Naive thymus-derived CD4-positive, alpha-beta T cell (primary cell): ENCODE measurements at regions not wholly inside any gene's neighbourhood (a gene's known extent, or its start where the extent isn't known, plus 50 kb on each side); places are given as distances from the start of the nearest gene placed in this dataset.

Experiments
- ATAC-seq: fragments of 150-1000 bp; cut with Tn5 transposase; 2 replicates; pipeline ENCODE4 v1.10.0; 2021; ENCODE audit warnings: mild to moderate bottlenecking, moderate library complexity
- CTCF ChIA-PET: fragments of 350-600 bp; sonication (Branson Sonifier 250); formaldehyde crosslinking; loops from one replicate; lab custom pipeline; 2021; ENCODE audit warnings: antibody characterized with exemption; lab: Charles Lee
- POLR2A ChIA-PET: fragments of 350-600 bp; sonication (Branson Sonifier 250); formaldehyde crosslinking; loops from one replicate; lab custom pipeline; 2021; ENCODE audit warnings: antibody characterized with exemption, inconsistent platforms; lab: Charles Lee
- DNase-seq, 9 donors: peaks; one replicate each; pipeline versions ENCODE4 v3.0.0 to v3.0.0-alpha.2; 2020 to 2022; ENCODE audit warnings: mixed read lengths in 1 of 9
- H3K27ac ChIP-seq: one replicate; pipeline ENCODE4 v1.7.0; 2013; ENCODE audit warnings: mild to moderate bottlenecking, low read depth, low read length, moderate library complexity
- H3K27me3 ChIP-seq, 2 donors: one replicate each; pipeline ENCODE4 v1.7.0; 2013; ENCODE audit warnings: low read length in 2 of 2, mild to moderate bottlenecking in 2 of 2, moderate library complexity in 2 of 2; ENCODE audit not compliant: control insufficient read depth in 2 of 2, insufficient read depth in 2 of 2
- H3K36me3 ChIP-seq, 3 experiments: 1 replicate in 2 of 3; 2 replicates in 1 of 3; pipeline ENCODE4 v1.7.0; 2013; ENCODE audit warnings: low read length in 3 of 3, mild to moderate bottlenecking in 3 of 3, moderate library complexity in 1 of 3; ENCODE audit not compliant: insufficient read depth in 3 of 3, control insufficient read depth in 2 of 3
- H3K4me1 ChIP-seq, 2 donors: one replicate each; pipeline ENCODE4 v1.7.0; 2013; ENCODE audit warnings: low read length in 2 of 2, mild to moderate bottlenecking in 2 of 2, moderate library complexity in 1 of 2; ENCODE audit not compliant: control insufficient read depth in 2 of 2, insufficient read depth in 2 of 2
- H3K4me3 ChIP-seq: 2 replicates; pipeline ENCODE4 v1.7.0; 2013; ENCODE audit warnings: mild to moderate bottlenecking, low read length
- H3K9me3 ChIP-seq, 3 experiments: 1 replicate in 2 of 3; 2 replicates in 1 of 3; pipeline ENCODE4 v1.7.0; 2013; ENCODE audit warnings: low read length in 3 of 3; ENCODE audit not compliant: control insufficient read depth in 2 of 3
- H3K27ac Mint-ChIP-seq, 9 donors: one replicate each; pipeline ENCODE4 v1.8.0; 2020 to 2022; ENCODE audit warnings: mixed read lengths in 9 of 9, mild to moderate bottlenecking in 8 of 9, moderate library complexity in 5 of 9, inconsistent platforms in 2 of 9
- H3K27me3 Mint-ChIP-seq, 5 donors: one replicate each; pipeline ENCODE4 v1.8.0; 2021 to 2022; ENCODE audit warnings: mixed read lengths in 5 of 5, mild to moderate bottlenecking in 1 of 5
- H3K36me3 Mint-ChIP-seq, 5 donors: one replicate each; pipeline ENCODE4 v1.8.0; 2020 to 2022; ENCODE audit warnings: mixed read lengths in 5 of 5, mild to moderate bottlenecking in 3 of 5, inconsistent platforms in 1 of 5
- H3K4me1 Mint-ChIP-seq, 7 donors: one replicate each; pipeline ENCODE4 v1.8.0; 2020 to 2022; ENCODE audit warnings: mixed read lengths in 7 of 7, mild to moderate bottlenecking in 3 of 7, inconsistent platforms in 1 of 7
- H3K4me3 Mint-ChIP-seq, 10 donors: one replicate each; pipeline ENCODE4 v1.8.0; 2020 to 2022; ENCODE audit warnings: mild to moderate bottlenecking in 10 of 10, mixed read lengths in 10 of 10, moderate library complexity in 6 of 10, inconsistent platforms in 2 of 10
- H3K9me3 Mint-ChIP-seq, 11 donors: one replicate each; pipeline ENCODE4 v1.8.0; 2020 to 2022; ENCODE audit warnings: mixed read lengths in 11 of 11, mild to moderate bottlenecking in 4 of 11, inconsistent platforms in 1 of 11, moderate library complexity in 1 of 11
- intact Hi-C, 2 donors: fragments of 100-400 bp; cut with micrococcal nuclease; formaldehyde crosslinking; loops; one replicate each; pipeline ENCODE4 v1.15.1; 2023

DNA sequence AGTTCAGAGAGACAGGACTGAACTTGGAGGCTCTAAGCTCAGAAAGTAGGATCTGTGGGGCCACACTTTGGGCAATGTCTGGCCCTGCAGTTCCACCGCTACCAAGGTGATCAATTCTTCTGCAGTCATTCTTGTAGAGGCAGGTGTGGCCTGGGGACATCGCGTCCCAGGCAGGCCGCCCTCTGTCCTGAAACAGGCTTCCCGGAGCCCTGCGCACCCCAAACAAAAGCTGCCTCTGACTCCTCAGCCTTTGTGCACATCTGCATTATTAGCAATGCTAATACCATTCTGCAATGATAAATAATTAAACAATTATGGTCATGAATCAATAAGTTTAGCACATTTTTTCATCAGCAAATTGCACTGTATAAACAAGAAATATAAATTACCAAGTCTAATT lies 160.2 kb downstream of the URI1 start:
- CTCF ChIA-PET = no interaction called here

DNA sequence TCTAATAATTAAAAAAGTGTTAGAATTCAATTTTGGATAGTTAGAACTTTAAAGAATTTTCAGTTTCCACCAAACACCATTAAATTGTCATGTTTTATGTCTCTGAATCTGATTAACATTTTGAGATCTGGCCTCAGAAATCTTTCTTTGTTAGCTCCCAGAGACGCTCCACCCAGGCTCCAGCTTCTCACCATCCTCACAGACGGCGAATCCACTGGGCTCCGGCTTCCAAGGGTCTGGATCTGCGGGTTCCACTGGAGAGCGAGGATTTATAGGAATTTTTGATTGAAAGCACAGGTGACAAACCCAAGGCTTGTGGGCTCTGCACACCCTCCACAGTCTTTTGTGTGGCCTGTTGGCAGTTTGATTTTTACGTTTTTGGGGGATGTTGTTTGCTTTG lies 160.6 kb downstream of the URI1 start:
- POLR2A ChIA-PET = interaction anchor here (0.7 kb wide), 1 partner anchor 207 kb away, joined by 4 read pairs; no protein-coding TSS in a partner anchor
- H3K9me3 ChIP-seq = no peaks in the 10 kb centered on the region
- H3K4me3 ChIP-seq = no peak overlapping the region

More for the DNA sequence above, 160.2 kb downstream of the URI1 start:
- POLR2A ChIA-PET = no interaction called here
- Mint-ChIP-seq H3K27me3 (peaks cover 0 to 6% (median 0%) of the 10 kb centered on the region in 5 donors), H3K36me3 (no peaks in the 10 kb centered on the region), H3K4me1 (no peaks in the 10 kb centered on the region), H3K4me3 (no peak overlapping the region), H3K9me3 (no peaks in the 10 kb centered on the region), H3K27ac (no peak overlapping the region)
- intact Hi-C loops = no loop called here
- Histone ChIP-seq H3K9me3 (no peaks in the 10 kb centered on the region), H3K27me3 (no peaks in the 10 kb centered on the region), H3K36me3 (no peaks in the 10 kb centered on the region), H3K27ac (no peak overlapping the region), H3K4me3 (no peak overlapping the region), H3K4me1 (no peaks in the 10 kb centered on the region)
- DNase-seq = no peak
- no peak for ATAC-seq

DNA sequence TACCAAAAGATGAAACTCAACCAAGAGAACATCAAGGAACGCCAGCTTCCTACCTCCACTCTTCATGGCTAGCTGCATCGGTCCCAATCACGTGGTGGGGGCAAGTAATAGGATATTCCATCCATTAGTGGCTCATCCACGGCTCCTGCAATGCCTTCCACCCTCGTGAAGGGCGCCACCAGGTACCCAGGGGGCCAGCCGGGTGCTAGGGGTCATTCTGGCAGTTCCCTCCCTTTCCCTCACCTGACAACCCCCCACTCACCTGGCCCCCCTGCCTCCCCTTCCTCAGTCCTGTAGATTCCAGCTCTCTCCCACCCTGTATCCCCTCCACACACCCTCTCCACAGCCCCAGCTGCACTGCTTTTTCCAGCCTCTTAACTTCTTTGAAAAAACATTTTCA lies 161.9 kb downstream of the URI1 start:
- Histone ChIP-seq H3K27me3 (no peaks in the 10 kb centered on the region), H3K4me1 (no peaks in the 10 kb centered on the region), H3K27ac (no peak overlapping the region), H3K4me3 (no peak overlapping the region), H3K36me3 (no peaks in the 10 kb centered on the region), H3K9me3 (no peaks in the 10 kb centered on the region)
- Mint-ChIP-seq H3K4me1 (no peaks in the 10 kb centered on the region), H3K27ac (no peak overlapping the region), H3K9me3 (no peaks in the 10 kb centered on the region), H3K4me3 (no peak overlapping the region), H3K27me3 (peaks cover 0 to 6% (median 0%) of the 10 kb centered on the region in 5 donors), H3K36me3 (no peaks in the 10 kb centered on the region)
- DNase-seq (no peak), ATAC-seq (no peak)
- ChIA-PET CTCF (no interaction called here), POLR2A (no interaction called here)
- intact Hi-C loops = no loop called here

More for the DNA sequence above, 160.6 kb downstream of the URI1 start:
- Histone ChIP-seq H3K36me3 (no peaks in the 10 kb centered on the region), H3K27me3 (no peaks in the 10 kb centered on the region), H3K27ac (no peak overlapping the region), H3K4me1 (no peaks in the 10 kb centered on the region)
- intact Hi-C loops = no loop called here
- Mint-ChIP-seq H3K4me1 (no peaks in the 10 kb centered on the region), H3K36me3 (no peaks in the 10 kb centered on the region), H3K9me3 (no peaks in the 10 kb centered on the region), H3K27me3 (peaks cover 0 to 6% (median 0%) of the 10 kb centered on the region in 5 donors), H3K4me3 (no peak overlapping the region), H3K27ac (no peak overlapping the region)
- DNase-seq (no peak), ATAC-seq (no peak)
- CTCF ChIA-PET = no interaction called here

DNA sequence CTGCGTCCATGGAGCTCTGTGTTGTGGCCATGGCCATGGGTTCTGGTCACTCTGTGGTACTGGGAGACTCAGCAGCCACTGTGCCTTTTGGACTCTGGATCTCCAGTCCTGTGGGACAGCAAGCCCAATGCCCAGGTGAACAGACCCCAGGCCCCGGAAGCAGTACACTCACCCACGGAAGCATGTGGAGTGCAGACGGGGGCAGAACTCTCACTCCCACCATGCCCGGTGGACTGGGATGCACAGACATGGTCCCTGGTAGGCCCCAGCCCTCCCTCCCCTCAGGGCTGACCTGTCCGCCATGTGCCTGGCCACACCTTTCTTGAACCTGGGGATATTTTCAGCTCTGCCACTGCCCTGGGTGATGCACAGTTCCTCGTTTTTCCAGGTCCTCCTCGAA lies 163.3 kb downstream of the URI1 start:
- Histone ChIP-seq H3K9me3 (no peaks in the 10 kb centered on the region), H3K36me3 (no peaks in the 10 kb centered on the region), H3K4me1 (no peaks in the 10 kb centered on the region), H3K27me3 (no peaks in the 10 kb centered on the region), H3K27ac (no peak overlapping the region), H3K4me3 (no peak overlapping the region)
- Mint-ChIP-seq H3K9me3 (no peaks in the 10 kb centered on the region), H3K27ac (no peak overlapping the region), H3K27me3 (peaks cover 0 to 10% (median 4%) of the 10 kb centered on the region in 5 donors), H3K4me3 (no peak overlapping the region), H3K36me3 (no peaks in the 10 kb centered on the region), H3K4me1 (no peaks in the 10 kb centered on the region)
- ChIA-PET CTCF (no interaction called here), POLR2A (no interaction called here)
- ATAC-seq (no peak), DNase-seq (no peak)
- intact Hi-C loops = no loop called here

DNA sequence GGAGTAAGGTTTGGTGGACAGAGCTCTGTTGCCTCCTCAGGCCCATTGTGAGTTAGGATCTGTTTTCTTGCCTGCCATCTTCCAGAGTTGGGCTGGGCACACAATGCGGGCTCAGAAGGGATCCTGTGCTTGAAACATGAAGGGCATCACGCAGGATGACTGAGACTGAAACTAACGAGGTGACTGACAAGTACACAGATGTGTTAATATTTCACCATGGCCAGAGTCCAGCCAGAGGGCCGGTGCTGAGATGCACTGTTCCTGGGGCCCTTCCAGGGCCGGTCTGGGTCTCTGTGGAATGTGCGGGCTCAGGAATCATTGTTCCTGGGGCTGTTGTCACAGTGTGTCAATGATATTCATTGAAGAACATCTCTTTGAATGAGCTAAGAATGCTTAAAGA lies 163.7 kb downstream of the URI1 start:
- H3K4me3 Mint-ChIP-seq = no peak overlapping the region
- H3K9me3 ChIP-seq = no peaks in the 10 kb centered on the region
- CTCF ChIA-PET = no interaction called here
- H3K4me1 ChIP-seq = no peaks in the 10 kb centered on the region
- H3K36me3 ChIP-seq = no peaks in the 10 kb centered on the region
- no peaks in the 10 kb centered on the region for H3K9me3 Mint-ChIP-seq
- no peaks in the 10 kb centered on the region for H3K27me3 ChIP-seq
- H3K4me3 ChIP-seq = no peak overlapping the region
- ATAC-seq (no peak), DNase-seq (no peak)
- H3K36me3 Mint-ChIP-seq = no peaks in the 10 kb centered on the region
- H3K4me1 Mint-ChIP-seq = no peaks in the 10 kb centered on the region
- H3K27ac ChIP-seq = no peak overlapping the region
- intact Hi-C loops = no loop called here
- no peak overlapping the region for H3K27ac Mint-ChIP-seq
- POLR2A ChIA-PET = no interaction called here
- peaks cover 0 to 14% (median 6%) of the 10 kb centered on the region in 5 donors for H3K27me3 Mint-ChIP-seq

DNA sequence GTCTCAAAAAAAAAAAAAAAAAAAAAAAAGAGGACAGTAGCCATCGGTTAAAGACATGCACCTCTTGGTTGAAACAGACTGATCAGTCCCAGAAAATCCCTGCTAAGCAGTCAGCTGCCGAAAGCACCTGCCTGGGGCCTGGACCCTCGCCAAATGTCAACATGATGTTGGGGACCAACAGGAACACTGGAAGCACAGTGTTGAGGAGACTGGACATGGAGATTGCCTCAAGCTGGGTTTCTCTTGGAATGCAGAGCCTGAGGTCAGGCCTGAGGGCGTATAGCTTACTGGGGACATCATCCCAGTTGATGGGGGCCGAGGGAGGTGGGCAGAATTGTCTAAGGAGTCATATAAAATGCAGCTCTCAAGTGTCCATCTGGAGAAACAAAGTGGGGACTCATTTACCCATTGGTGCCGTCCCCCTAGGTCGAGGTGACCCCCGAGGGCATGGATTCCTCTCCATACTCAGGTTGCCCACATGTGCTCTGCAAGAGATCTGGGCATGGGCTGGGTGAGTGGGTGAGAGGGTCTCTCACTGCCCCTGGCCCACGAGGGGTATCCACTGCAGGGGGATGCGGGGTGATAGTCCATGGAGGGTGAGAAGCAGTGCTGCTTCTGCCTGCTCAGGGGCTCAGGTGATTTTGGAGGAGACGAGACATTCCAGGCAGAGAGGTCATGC lies 164.5 kb downstream of the URI1 start:
- POLR2A ChIA-PET = no interaction called here
- no peaks in the 10 kb centered on the region for H3K36me3 Mint-ChIP-seq
- no peak for DNase-seq
- Histone ChIP-seq H3K4me1 (no peaks in the 10 kb centered on the region), H3K4me3 (no peak overlapping the region), H3K27me3 (no peaks in the 10 kb centered on the region), H3K27ac (no peak overlapping the region), H3K9me3 (no peaks in the 10 kb centered on the region), H3K36me3 (no peaks in the 10 kb centered on the region)
- H3K27me3 Mint-ChIP-seq = peaks cover 0 to 14% (median 6%) of the 10 kb centered on the region in 5 donors
- no peaks in the 10 kb centered on the region for H3K9me3 Mint-ChIP-seq
- CTCF ChIA-PET = no interaction called here
- ATAC-seq = no peak
- intact Hi-C loops = no loop called here
- no peak overlapping the region for H3K4me3 Mint-ChIP-seq
- H3K4me1 Mint-ChIP-seq = no peaks in the 10 kb centered on the region
- H3K27ac Mint-ChIP-seq = no peak overlapping the region

DNA sequence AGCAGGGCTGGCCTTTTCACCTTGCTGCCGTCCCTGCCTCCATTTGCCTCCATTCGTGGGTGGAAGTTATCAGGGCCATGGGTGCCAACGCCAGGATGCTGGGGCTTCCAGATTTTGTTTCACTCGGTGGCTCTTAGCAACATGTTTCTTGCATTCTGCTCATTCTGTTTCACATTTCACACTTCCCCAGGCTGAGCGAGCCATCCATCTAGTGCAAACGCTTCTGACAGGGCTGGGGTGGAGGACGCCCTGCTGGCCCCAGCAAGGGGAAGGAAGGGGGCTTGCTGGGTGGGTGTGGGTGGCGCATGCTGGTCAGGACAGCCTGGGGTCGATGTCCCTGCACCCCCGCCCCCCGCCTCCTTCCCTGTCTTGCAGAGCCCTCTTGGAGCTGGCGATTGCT lies 165.2 kb downstream of the URI1 start:
- no peaks in the 10 kb centered on the region for H3K36me3 Mint-ChIP-seq
- no peaks in the 10 kb centered on the region for H3K27me3 ChIP-seq
- H3K27me3 Mint-ChIP-seq = peaks cover 0 to 14% (median 6%) of the 10 kb centered on the region in 5 donors
- H3K36me3 ChIP-seq = no peaks in the 10 kb centered on the region
- intact Hi-C loops = no loop called here
- H3K27ac Mint-ChIP-seq = no peak overlapping the region
- no peaks in the 10 kb centered on the region for H3K9me3 Mint-ChIP-seq
- DNase-seq (no peak), ATAC-seq (no peak)
- H3K4me3 Mint-ChIP-seq = no peak overlapping the region
- H3K4me1 ChIP-seq = no peaks in the 10 kb centered on the region
- POLR2A ChIA-PET = no interaction called here
- no peaks in the 10 kb centered on the region for H3K9me3 ChIP-seq
- H3K27ac ChIP-seq = no peak overlapping the region
- CTCF ChIA-PET = no interaction called here
- H3K4me3 ChIP-seq = no peak overlapping the region
- no peaks in the 10 kb centered on the region for H3K4me1 Mint-ChIP-seq
